Loucy (cell line): ENCODE measurements at regions not wholly inside any gene's neighbourhood (a gene's known extent, or its start where the extent isn't known, plus 50 kb on each side); places are given as distances from the start of the nearest gene placed in this dataset.

Source experiments
- H2AFZ ChIP-seq: fragments of 200-600 bp; sonication (generic); 2 replicates; pipeline ENCODE4 v1.6.0; 2016; ENCODE audit warnings: antibody characterized with exemption, mild to moderate bottlenecking, low read length, moderate library complexity
- H3F3A ChIP-seq: fragments of 200-600 bp; 2 replicates; pipeline ENCODE4 v1.6.0; 2016; ENCODE audit warnings: antibody characterized with exemption, low read depth, mild to moderate bottlenecking
- H3K27me3 ChIP-seq: fragments of 200-600 bp; sonication (generic); 2 replicates; pipeline ENCODE4 v1.6.1; 2014; ENCODE audit warnings: low read length, mild to moderate bottlenecking; ENCODE audit not compliant: insufficient read depth, poor library complexity, severe bottlenecking
- H3K36me3 ChIP-seq: fragments of 200-600 bp; sonication (generic); 2 replicates; pipeline ENCODE4 v1.6.1; 2016; ENCODE audit warnings: low read length; ENCODE audit not compliant: insufficient read depth
- H3K4me1 ChIP-seq: fragments of 200-600 bp; sonication (generic); 2 replicates; pipeline ENCODE4 v1.5.1; 2014; ENCODE audit warnings: low read length, mild to moderate bottlenecking; ENCODE audit not compliant: insufficient read depth, poor library complexity, severe bottlenecking
- H3K4me2 ChIP-seq: fragments of 200-600 bp; sonication (generic); 2 replicates; pipeline ENCODE4 v1.6.0; 2014; ENCODE audit warnings: antibody characterized with exemption, low read length, low read depth, mild to moderate bottlenecking; ENCODE audit not compliant: poor library complexity, severe bottlenecking
- H3K4me3 ChIP-seq: fragments of 200-600 bp; sonication (generic); 2 replicates; pipeline ENCODE4 v1.5.1; 2014; ENCODE audit warnings: low read length, mild to moderate bottlenecking, mixed read lengths; ENCODE audit not compliant: poor library complexity, severe bottlenecking
- H3K79me2 ChIP-seq: fragments of 200-600 bp; sonication (generic); 2 replicates; pipeline ENCODE4 v1.6.1; 2014; ENCODE audit warnings: low read length; ENCODE audit not compliant: insufficient read depth
- H3K9ac ChIP-seq: fragments of 200-600 bp; sonication (generic); 2 replicates; pipeline ENCODE4 v1.6.0; 2014; ENCODE audit warnings: mild to moderate bottlenecking, low read depth, low read length, moderate library complexity; ENCODE audit not compliant: poor library complexity, severe bottlenecking
- H3K9me2 ChIP-seq: fragments of 200-600 bp; sonication (generic); replicated peaks from 2 replicates; pipeline ENCODE4 v1.6.1; 2016; ENCODE audit warnings: low read depth, low read length, mixed read lengths
- H3K9me3 ChIP-seq: fragments of 200-600 bp; sonication (generic); 2 replicates; pipeline ENCODE4 v1.6.1; 2014; ENCODE audit warnings: mild to moderate bottlenecking, antibody characterized with exemption, low read length, low read depth; ENCODE audit not compliant: insufficient read depth
- H4K20me1 ChIP-seq: fragments of 200-600 bp; sonication (generic); 2 replicates; pipeline ENCODE4 v1.6.0; 2014; ENCODE audit warnings: antibody characterized with exemption, low read length, mild to moderate bottlenecking; ENCODE audit not compliant: insufficient read depth, poor library complexity, severe bottlenecking
- CTCF ChIP-seq: fragments of 200-600 bp; sonication (generic); conservative IDR thresholded peaks from 2 replicates; pipeline ENCODE4 v1.5.1; 2014; ENCODE audit warnings: mild to moderate bottlenecking, antibody characterized with exemption, low read length
- EZH2phosphoT487 ChIP-seq: fragments of 200-600 bp; IDR thresholded peaks from 2 replicates; pipeline ENCODE4 v1.6.1; 2018; ENCODE audit warnings: antibody characterized with exemption, mild to moderate bottlenecking, moderate library complexity, borderline replicate concordance

GRCh38 chr10:59586407-59586891 lies 123.2 kb downstream of the SLC16A9 start:
- Histone ChIP-seq H4K20me1 (no peaks in the 10 kb centered on the region), H3K4me3 (no peak overlapping the region), H3K9me3 (no peaks in the 10 kb centered on the region), H3K4me2 (no peak overlapping the region), H2AFZ (no peak overlapping the region; the same call in 1 of the 2 replicates), H3K79me2 (no peaks in the 10 kb centered on the region), H3K9ac (no peak overlapping the region), H3K27me3 (no peaks in the 10 kb centered on the region), H3K36me3 (no peaks in the 10 kb centered on the region), H3K9me2 (no peaks in the 10 kb centered on the region), H3K4me1 (no peaks in the 10 kb centered on the region), H3F3A (no peaks in the 10 kb centered on the region)
- TF ChIP-seq EZH2phosphoT487 (no peak), CTCF (no peak)

GRCh38 chr10:59585046-59585700 lies 124.5 kb downstream of the SLC16A9 start:
- Histone ChIP-seq H3K4me1 (no peaks in the 10 kb centered on the region), H3K36me3 (no peaks in the 10 kb centered on the region), H3K4me3 (no peak overlapping the region), H3K79me2 (no peaks in the 10 kb centered on the region), H3K9me3 (no peaks in the 10 kb centered on the region), H3K9ac (no peak overlapping the region), H2AFZ (no peak overlapping the region), H3K9me2 (no peaks in the 10 kb centered on the region), H3K4me2 (no peak overlapping the region), H3F3A (no peaks in the 10 kb centered on the region), H3K27me3 (no peaks in the 10 kb centered on the region), H4K20me1 (no peaks in the 10 kb centered on the region)
- TF ChIP-seq CTCF (no peak), EZH2phosphoT487 (no peak)

GRCh38 chr10:59582780-59583179 lies 126.9 kb downstream of the SLC16A9 start:
- Histone ChIP-seq H3K79me2 (no peaks in the 10 kb centered on the region), H2AFZ (no peak overlapping the region), H3F3A (no peaks in the 10 kb centered on the region), H4K20me1 (no peaks in the 10 kb centered on the region), H3K36me3 (no peaks in the 10 kb centered on the region), H3K4me3 (no peak overlapping the region), H3K9me2 (no peaks in the 10 kb centered on the region), H3K4me1 (no peaks in the 10 kb centered on the region), H3K4me2 (no peak overlapping the region), H3K27me3 (no peaks in the 10 kb centered on the region), H3K9me3 (no peaks in the 10 kb centered on the region), H3K9ac (no peak overlapping the region)
- TF ChIP-seq CTCF, result no peak
- TF ChIP-seq EZH2phosphoT487, result no peak
